Neural progenitor cell (in vitro differentiated cells): ENCODE measurements at regions not wholly inside any gene's neighbourhood (a gene's known extent, or its start where the extent isn't known, plus 50 kb on each side); places are given as distances from the start of the nearest gene placed in this dataset.

ENCODE experiments used
- CTCF ChIP-seq: fragments of 200-600 bp; sonication (generic); IDR thresholded peaks from 2 replicates; pipeline ENCODE4 v1.5.1; 2017; ENCODE audit warnings: antibody characterized with exemption, mild to moderate bottlenecking
- EZH2 ChIP-seq: fragments of 200-600 bp; sonication (generic); IDR thresholded peaks from 2 replicates; pipeline ENCODE4 v1.6.1; 2017; ENCODE audit warnings: antibody characterized with exemption, mild to moderate bottlenecking, moderate library complexity
- EZH2phosphoT487 ChIP-seq: fragments of 200-600 bp; sonication (generic); IDR thresholded peaks from 2 replicates; pipeline ENCODE4 v1.6.1; 2017; ENCODE audit warnings: antibody characterized with exemption

GRCh38 chr10:114716811-114717404 lies 58.8 kb upstream of the ABLIM1 start:
- TF ChIP-seq CTCF = no peak
- TF ChIP-seq EZH2 = no peak
- TF ChIP-seq EZH2phosphoT487 = no peak
